Osteocyte (in vitro differentiated cells): ENCODE measurements at regions not wholly inside any gene's neighbourhood (a gene's known extent, or its start where the extent isn't known, plus 50 kb on each side); places are given as distances from the start of the nearest gene placed in this dataset.

Experiments
- DNase-seq: peaks from one replicate; pipeline ENCODE4 v3.0.0; 2021; ENCODE audit warnings: mixed read lengths; ENCODE audit not compliant: unreplicated experiment; ENCODE audit errors: extremely low spot score
- H3K27ac Mint-ChIP-seq: one replicate; pipeline ENCODE4 v1.8.0; 2021; ENCODE audit warnings: mild to moderate bottlenecking, mixed read lengths; ENCODE audit not compliant: unreplicated experiment
- H3K27me3 Mint-ChIP-seq: one replicate; pipeline ENCODE4 v1.8.0; 2021; ENCODE audit warnings: mixed read lengths; ENCODE audit not compliant: unreplicated experiment
- H3K36me3 Mint-ChIP-seq: one replicate; pipeline ENCODE4 v1.8.0; 2021; ENCODE audit warnings: mixed read lengths; ENCODE audit not compliant: unreplicated experiment
- H3K4me1 Mint-ChIP-seq: one replicate; pipeline ENCODE4 v1.8.0; 2021; ENCODE audit warnings: mixed read lengths; ENCODE audit not compliant: unreplicated experiment
- H3K4me3 Mint-ChIP-seq: one replicate; pipeline ENCODE4 v1.8.0; 2021; ENCODE audit warnings: mild to moderate bottlenecking, moderate library complexity, mixed read lengths; ENCODE audit not compliant: unreplicated experiment
- H3K9me3 Mint-ChIP-seq: one replicate; pipeline ENCODE4 v1.8.0; 2021; ENCODE audit warnings: mixed read lengths; ENCODE audit not compliant: unreplicated experiment
- CTCF ChIP-seq: fragments of 200-600 bp; sonication (generic); IDR thresholded peaks from 2 replicates; pipeline ENCODE4 v1.5.0; 2021; ENCODE audit warnings: antibody characterized with exemption, mild to moderate bottlenecking, moderate library complexity

- Mint-ChIP-seq H3K27me3 (no peaks in the 10 kb centered on the region), H3K9me3 (peaks cover 7% of the 10 kb centered on the region), H3K27ac (no peak overlapping the region), H3K36me3 (no peaks in the 10 kb centered on the region), H3K4me3 (no peak overlapping the region), H3K4me1 (peaks cover 2% of the 10 kb centered on the region)
- DNase-seq: no peak
- no peak for TF ChIP-seq CTCF
Observed at GRCh38 chr3:176147251-176147650, 1050.0 kb downstream of the TBL1XR1 start.

- no peaks in the 10 kb centered on the region for H3K27me3 Mint-ChIP-seq
- no peaks in the 10 kb centered on the region for H3K4me1 Mint-ChIP-seq
- peaks cover 18% of the 10 kb centered on the region for H3K9me3 Mint-ChIP-seq
- H3K36me3 Mint-ChIP-seq: no peaks in the 10 kb centered on the region
- no peak overlapping the region for H3K4me3 Mint-ChIP-seq
- TF ChIP-seq CTCF: no peak
- DNase-seq: no peak
- H3K27ac Mint-ChIP-seq: no peak overlapping the region
Observed at GRCh38 chr3:176141837-176142236, 1055.4 kb downstream of the TBL1XR1 start.

- peaks cover 22% of the 10 kb centered on the region for H3K9me3 Mint-ChIP-seq
- no peaks in the 10 kb centered on the region for H3K27me3 Mint-ChIP-seq
- H3K36me3 Mint-ChIP-seq: no peaks in the 10 kb centered on the region
- no peak for DNase-seq
- H3K4me1 Mint-ChIP-seq: peaks cover 2% of the 10 kb centered on the region
- no peak overlapping the region for H3K27ac Mint-ChIP-seq
- no peak overlapping the region for H3K4me3 Mint-ChIP-seq
- TF ChIP-seq CTCF: no peak
Observed at GRCh38 chr3:176120507-176120906, 1076.8 kb downstream of the TBL1XR1 start.

GRCh38 chr3:176119826-176120225 lies 1077.5 kb downstream of the TBL1XR1 start:
- H3K36me3 Mint-ChIP-seq: no peaks in the 10 kb centered on the region
- peaks cover 22% of the 10 kb centered on the region for H3K9me3 Mint-ChIP-seq

GRCh38 chr3:176106380-176106779 lies 1090.9 kb downstream of the TBL1XR1 start:
- Mint-ChIP-seq H3K4me3 (no peak overlapping the region), H3K27me3 (no peaks in the 10 kb centered on the region), H3K27ac (no peak overlapping the region), H3K4me1 (no peaks in the 10 kb centered on the region), H3K9me3 (peaks cover 10% of the 10 kb centered on the region), H3K36me3 (no peaks in the 10 kb centered on the region)
- no peak for TF ChIP-seq CTCF
- DNase-seq: no peak

More at GRCh38 chr3:176119826-176120225, 1077.5 kb downstream of the TBL1XR1 start:
- Mint-ChIP-seq H3K27me3 (no peaks in the 10 kb centered on the region), H3K27ac (no peak overlapping the region), H3K4me1 (peaks cover 2% of the 10 kb centered on the region), H3K4me3 (no peak overlapping the region)
- no peak for DNase-seq
- TF ChIP-seq CTCF: no peak
